Right lobe of liver (tissue), 6 donors: ENCODE measurements at regions not wholly inside any gene's neighbourhood (a gene's known extent, or its start where the extent isn't known, plus 50 kb on each side); places are given as distances from the start of the nearest gene placed in this dataset.
A peak's percentile ranks its signal among the peaks of the same experiment; 100 is the strongest.

Experiments
- ATAC-seq, 4 donors: fragments of 200-7000 bp; cut with Tn5 transposase; one replicate each; pipeline ENCODE4 v1.9.1; 2020; ENCODE audit warnings: mild to moderate bottlenecking in 4 of 4, moderate library complexity in 4 of 4
- DNase-seq, 3 donors: peaks; one replicate each; pipeline ENCODE4 v3.0.0-alpha.2; 2020
- H3K27ac ChIP-seq, 3 donors: fragments of 200-600 bp; one replicate each; pipeline ENCODE4 v1.8.0; 2022
- H3K27me3 ChIP-seq, 2 donors: fragments of 200-600 bp; one replicate each; pipeline ENCODE4 v1.8.0; 2022
- H3K36me3 ChIP-seq, 4 donors: fragments of 200-600 bp; sonication (generic) in 1 of 4; one replicate each; pipeline versions ENCODE4 v1.5.1 to v1.8.0; 2017 to 2022; ENCODE audit warnings: control low read depth in 1 of 4
- H3K4me1 ChIP-seq, 4 donors: fragments of 200-600 bp; sonication (generic) in 1 of 4; one replicate each; pipeline versions ENCODE4 v1.5.1 to v1.8.0; 2017 to 2022; ENCODE audit warnings: control low read depth in 1 of 4
- H3K4me3 ChIP-seq, 3 donors: fragments of 200-600 bp; one replicate each; pipeline ENCODE4 v1.8.0; 2022
- H3K9me3 ChIP-seq, 4 donors: fragments of 200-600 bp; sonication (generic) in 1 of 4; one replicate each; pipeline versions ENCODE4 v1.5.1 to v1.8.0; 2017 to 2022; ENCODE audit warnings: control low read depth in 1 of 4
- CTCF ChIP-seq, 4 donors: fragments of 200-600 bp in 3 of 4; fragments of 450-650 bp in 1 of 4; IDR thresholded peaks; one replicate each; pipeline versions ENCODE4 v1.5.1 to v1.8.0; 2016 to 2022; ENCODE audit warnings: antibody characterized with exemption in 4 of 4, mild to moderate bottlenecking in 2 of 4
- POLR2A ChIP-seq: fragments of 450-650 bp; IDR thresholded peaks from one replicate; pipeline ENCODE4 v1.6.1; 2017; ENCODE audit warnings: antibody characterized with exemption, mild to moderate bottlenecking
- WGBS: methylation state at CpG from one replicate; pipeline ENCODE4 v1.1.6; 2018; ENCODE audit warnings: low coverage, low lambda C conversion rate; ENCODE audit not compliant: insufficient coverage; ENCODE audit errors: missing lambda C conversion rate; 5-methylcytosine and 5-hydroxymethylcytosine counted together
- intact Hi-C, 2 donors: fragments of 100-400 bp; cut with DNase I; formaldehyde crosslinking; loops; one replicate each; pipeline versions ENCODE4 v1.11.2 to v1.14.1; 2022
- donor health status: DM: no; HTN: yes; CAD: no.
- donor health status: DM: no; HTN: no; CAD: no.
- donor health status: DM: no; HTN: no; CAD: no.
- donor health status: DM: no; HTN: yes; CAD: no.
- donor health status: DM: no; HTN: yes; CAD: no.

DNA sequence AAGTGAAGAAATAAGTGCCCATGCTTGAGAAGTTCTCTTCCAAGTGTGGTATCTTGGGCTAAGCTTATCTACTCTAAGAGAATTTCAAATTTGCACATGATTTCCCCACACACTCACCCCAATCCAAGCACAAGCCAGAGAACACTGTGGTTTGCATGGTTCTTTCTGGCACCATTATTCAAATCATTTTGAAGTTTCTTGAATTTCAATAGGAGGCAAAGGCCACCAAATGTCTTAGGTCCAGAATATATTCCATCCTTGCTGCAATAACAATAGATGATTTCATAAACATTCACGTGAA is 359.7 kb downstream of the IRS2 start:
- no peaks in the 10 kb centered on the region for H3K9me3 ChIP-seq
- no peaks in the 10 kb centered on the region for H3K27me3 ChIP-seq
- ATAC-seq (no peak), DNase-seq (no peak)
- no peak for TF ChIP-seq CTCF (IDR thresholded peaks at IDR 0.05)
- no peak for TF ChIP-seq POLR2A
- no peak overlapping the region for H3K4me3 ChIP-seq
- H3K27ac ChIP-seq = no peak overlapping the region
- H3K36me3 ChIP-seq = no peaks in the 10 kb centered on the region
- intact Hi-C loops = no loop called here
- WGBS = 77% methylated on average over 1 of the region's 1 CpG
- peaks cover 0 to 9% (median 0%) of the 10 kb centered on the region in 4 donors for H3K4me1 ChIP-seq

GRCh38 chr13:109425821-109426689 is 360.3 kb downstream of the IRS2 start:
- no peak overlapping the region for H3K27ac ChIP-seq
- ATAC-seq (no peak), DNase-seq (no peak)
- H3K9me3 ChIP-seq = no peaks in the 10 kb centered on the region
- peaks cover 0 to 9% (median 0%) of the 10 kb centered on the region in 4 donors for H3K4me1 ChIP-seq
- WGBS = 74% methylated on average over 5 of the region's 5 CpGs
- H3K36me3 ChIP-seq = no peaks in the 10 kb centered on the region
- intact Hi-C loops = no loop called here
- no peak for TF ChIP-seq POLR2A
- TF ChIP-seq CTCF (IDR thresholded peaks at IDR 0.05) = no peak
- no peak overlapping the region for H3K4me3 ChIP-seq
- no peaks in the 10 kb centered on the region for H3K27me3 ChIP-seq

DNA sequence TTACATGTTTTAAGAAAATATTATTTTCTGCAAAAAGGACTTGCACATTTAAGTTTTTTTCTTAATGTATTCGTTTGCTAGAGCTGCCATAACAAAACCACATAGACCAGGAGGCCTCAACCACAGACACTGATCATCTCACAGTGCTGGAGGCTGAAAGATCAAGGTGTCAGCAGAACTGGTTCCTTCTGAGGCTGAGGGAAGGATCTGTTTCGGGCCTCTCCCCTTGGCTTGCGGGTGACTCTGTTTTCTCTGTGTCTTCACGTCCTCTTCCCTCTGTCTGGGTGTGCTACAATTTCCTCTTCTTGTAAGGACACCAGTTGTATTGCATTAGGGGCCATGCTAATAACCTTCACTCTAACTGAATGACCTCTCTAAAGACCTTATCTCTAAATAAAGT is 364.2 kb downstream of the IRS2 start:
- H3K9me3 ChIP-seq = no peaks in the 10 kb centered on the region
- intact Hi-C loops = no loop called here
- 54% methylated on average over 4 of the region's 4 CpGs for WGBS
- ATAC-seq (peak in 2 of 4 donors; percentile 22 to 33), DNase-seq (no peak)
- no peaks in the 10 kb centered on the region for H3K36me3 ChIP-seq
- no peak overlapping the region for H3K4me3 ChIP-seq
- TF ChIP-seq CTCF (IDR thresholded peaks at IDR 0.05) (no peak), POLR2A (no peak)
- no peaks in the 10 kb centered on the region for H3K4me1 ChIP-seq
- H3K27me3 ChIP-seq = no peaks in the 10 kb centered on the region
- H3K27ac ChIP-seq = no peak overlapping the region

DNA sequence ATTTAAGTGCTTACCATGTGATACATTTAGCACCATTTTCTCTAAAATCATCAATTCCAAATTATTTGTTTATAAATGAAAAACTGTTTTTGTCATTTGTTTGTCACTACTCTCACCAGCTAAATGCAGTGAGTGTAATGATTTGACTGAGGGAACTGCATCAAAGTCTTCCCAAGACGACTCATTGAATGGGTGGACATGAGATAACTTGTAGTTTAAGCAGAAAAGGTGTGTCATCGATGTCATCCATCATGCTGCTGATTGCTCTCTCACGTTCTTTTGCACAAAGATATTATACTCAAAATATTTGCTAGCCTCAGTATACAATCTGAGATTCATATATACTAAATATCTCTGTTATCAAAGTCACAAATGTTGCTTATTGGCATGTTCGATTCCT is 366.5 kb downstream of the IRS2 start:
- H3K36me3 ChIP-seq = no peaks in the 10 kb centered on the region
- TF ChIP-seq CTCF (IDR thresholded peaks at IDR 0.05) = no peak
- TF ChIP-seq POLR2A = no peak
- 69% methylated on average over 4 of the region's 4 CpGs for WGBS
- H3K4me3 ChIP-seq = no peak overlapping the region
- DNase-seq = no peak
- ATAC-seq = no peak
- H3K9me3 ChIP-seq = no peaks in the 10 kb centered on the region
- intact Hi-C loops = no loop called here
- no peaks in the 10 kb centered on the region for H3K27me3 ChIP-seq
- no peaks in the 10 kb centered on the region for H3K4me1 ChIP-seq
- no peak overlapping the region for H3K27ac ChIP-seq

GRCh38 chr13:109418111-109418510 is 368.3 kb downstream of the IRS2 start:
- Histone ChIP-seq H3K4me3 (no peak overlapping the region), H3K4me1 (peaks cover 0 to under 1% (median 0%) of the 10 kb centered on the region in 4 donors), H3K9me3 (no peaks in the 10 kb centered on the region), H3K27me3 (no peaks in the 10 kb centered on the region), H3K36me3 (no peaks in the 10 kb centered on the region), H3K27ac (no peak overlapping the region)
- TF ChIP-seq POLR2A = no peak
- TF ChIP-seq CTCF (IDR thresholded peaks at IDR 0.05) = no peak
- DNase-seq (no peak), ATAC-seq (no peak)
- intact Hi-C loops = no loop called here
